DOHH2 (cell line): ENCODE measurements at regions not wholly inside any gene's neighbourhood (a gene's known extent, or its start where the extent isn't known, plus 50 kb on each side); places are given as distances from the start of the nearest gene placed in this dataset.

Experiments
- H3F3A ChIP-seq: fragments of 200-600 bp; sonication (generic), shearing (Covaris generic); 2 replicates; pipeline ENCODE4 v1.6.0; 2016; ENCODE audit warnings: antibody characterized with exemption, mild to moderate bottlenecking; ENCODE audit not compliant: control insufficient read depth, insufficient read depth
- H3K27ac ChIP-seq: fragments of 200-600 bp; sonication (generic); 2 replicates; pipeline ENCODE4 v1.5.1; 2014; ENCODE audit warnings: low read depth, mild to moderate bottlenecking, low read length, moderate library complexity
- H3K27me3 ChIP-seq: fragments of 200-600 bp; sonication (generic); 2 replicates; pipeline ENCODE4 v1.6.1; 2014; ENCODE audit warnings: mild to moderate bottlenecking, low read length, mixed read lengths; ENCODE audit not compliant: control insufficient read depth
- H3K36me3 ChIP-seq: fragments of 200-600 bp; sonication (generic); 2 replicates; pipeline ENCODE4 v1.6.1; 2014; ENCODE audit warnings: mild to moderate bottlenecking, low read length, moderate library complexity, mixed read lengths; ENCODE audit not compliant: control insufficient read depth
- H3K4me1 ChIP-seq: fragments of 200-600 bp; sonication (generic); 2 replicates; pipeline ENCODE4 v1.6.1; 2014; ENCODE audit warnings: mild to moderate bottlenecking, low read length, mixed read lengths; ENCODE audit not compliant: control insufficient read depth
- H3K4me2 ChIP-seq: fragments of 200-600 bp; sonication (generic); 2 replicates; pipeline ENCODE4 v1.6.0; 2014; ENCODE audit warnings: mild to moderate bottlenecking, low read length, moderate library complexity
- H3K4me3 ChIP-seq: fragments of 200-600 bp; sonication (generic); 2 replicates; pipeline ENCODE4 v1.5.1; 2014; ENCODE audit warnings: mild to moderate bottlenecking, low read length, mixed read lengths
- H3K79me2 ChIP-seq: fragments of 200-600 bp; sonication (generic); 2 replicates; pipeline ENCODE4 v1.6.1; 2014; ENCODE audit warnings: mild to moderate bottlenecking, low read length, mixed read lengths; ENCODE audit not compliant: control insufficient read depth
- H3K9me2 ChIP-seq: fragments of 200-600 bp; sonication (generic); replicated peaks from 2 replicates; pipeline ENCODE4 v1.6.1; 2014; ENCODE audit warnings: mild to moderate bottlenecking, low read length, mixed read lengths; ENCODE audit not compliant: control insufficient read depth
- H3K9me3 ChIP-seq: fragments of 200-600 bp; sonication (generic); 2 replicates; pipeline ENCODE4 v1.6.1; 2014; ENCODE audit warnings: antibody characterized with exemption, low read length, mixed read lengths; ENCODE audit not compliant: control insufficient read depth, insufficient read depth
- H4K20me1 ChIP-seq: fragments of 200-600 bp; sonication (generic); 2 replicates; pipeline ENCODE4 v1.6.0; 2014; ENCODE audit warnings: low read depth, mild to moderate bottlenecking, antibody characterized with exemption, low read length, moderate library complexity; ENCODE audit not compliant: control insufficient read depth, insufficient read depth
- EZH2phosphoT487 ChIP-seq: fragments of 200-600 bp; sonication (generic); IDR thresholded peaks from 2 replicates; pipeline ENCODE4 v1.6.1; 2017; ENCODE audit warnings: borderline replicate concordance, mild to moderate bottlenecking, antibody characterized with exemption, low read length, moderate library complexity, mixed read lengths
- TF ChIP-seq, protein P1 (sequence below): fragments of 200-600 bp; sonication (generic); IDR thresholded peaks from one replicate; pipeline ENCODE4 v1.5.1; 2014; ENCODE audit warnings: antibody characterized with exemption, mild to moderate bottlenecking, low read depth, low read length; ENCODE audit not compliant: poor library complexity, severe bottlenecking

DNA sequence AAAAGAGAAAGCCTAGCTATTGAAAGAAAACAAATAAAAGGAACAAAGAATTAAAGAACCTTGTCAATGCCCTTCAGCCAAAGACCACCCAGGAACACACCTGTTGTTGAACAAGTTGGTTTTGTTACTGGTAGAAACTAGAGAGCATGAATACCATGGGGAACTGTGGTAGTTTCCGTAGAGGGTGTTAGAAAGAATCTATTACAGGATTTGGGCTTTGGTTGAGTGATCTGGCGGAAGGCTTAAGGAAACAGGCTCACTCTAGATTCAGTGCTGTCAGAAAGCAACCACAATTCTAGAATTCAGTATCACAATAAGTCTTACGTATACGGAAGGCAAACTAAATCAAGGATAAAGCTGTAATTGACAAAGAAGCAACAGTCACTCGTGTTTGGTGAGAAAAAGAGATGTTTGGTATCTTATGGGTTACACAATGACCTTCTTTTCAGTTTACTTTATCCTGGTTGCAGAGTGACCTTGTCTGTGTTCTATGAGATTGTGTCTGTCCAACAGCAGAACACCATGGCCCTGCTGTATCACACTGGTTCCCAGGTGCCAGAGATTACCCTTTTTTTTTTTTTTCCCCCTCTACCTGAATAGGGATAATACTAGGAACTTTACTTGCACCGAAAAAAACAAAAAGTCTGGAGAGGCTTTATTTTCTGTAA, 265.9 kb downstream of the SHQ1 start:
- Histone ChIP-seq H4K20me1 (no peaks in the 10 kb centered on the region), H3F3A (no peaks in the 10 kb centered on the region), H3K79me2 (no peaks in the 10 kb centered on the region), H3K4me1 (no peaks in the 10 kb centered on the region), H3K36me3 (no peaks in the 10 kb centered on the region), H3K4me3 (no peak overlapping the region), H3K27me3 (peaks cover 26% of the 10 kb centered on the region), H3K9me2 (no peaks in the 10 kb centered on the region), H3K9me3 (no peaks in the 10 kb centered on the region), H3K27ac (no peak overlapping the region), H3K4me2 (no peak overlapping the region)
- TF ChIP-seq EZH2phosphoT487, result no peak
- TF ChIP-seq, protein P1, sequence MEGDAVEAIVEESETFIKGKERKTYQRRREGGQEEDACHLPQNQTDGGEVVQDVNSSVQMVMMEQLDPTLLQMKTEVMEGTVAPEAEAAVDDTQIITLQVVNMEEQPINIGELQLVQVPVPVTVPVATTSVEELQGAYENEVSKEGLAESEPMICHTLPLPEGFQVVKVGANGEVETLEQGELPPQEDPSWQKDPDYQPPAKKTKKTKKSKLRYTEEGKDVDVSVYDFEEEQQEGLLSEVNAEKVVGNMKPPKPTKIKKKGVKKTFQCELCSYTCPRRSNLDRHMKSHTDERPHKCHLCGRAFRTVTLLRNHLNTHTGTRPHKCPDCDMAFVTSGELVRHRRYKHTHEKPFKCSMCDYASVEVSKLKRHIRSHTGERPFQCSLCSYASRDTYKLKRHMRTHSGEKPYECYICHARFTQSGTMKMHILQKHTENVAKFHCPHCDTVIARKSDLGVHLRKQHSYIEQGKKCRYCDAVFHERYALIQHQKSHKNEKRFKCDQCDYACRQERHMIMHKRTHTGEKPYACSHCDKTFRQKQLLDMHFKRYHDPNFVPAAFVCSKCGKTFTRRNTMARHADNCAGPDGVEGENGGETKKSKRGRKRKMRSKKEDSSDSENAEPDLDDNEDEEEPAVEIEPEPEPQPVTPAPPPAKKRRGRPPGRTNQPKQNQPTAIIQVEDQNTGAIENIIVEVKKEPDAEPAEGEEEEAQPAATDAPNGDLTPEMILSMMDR, result no peak

DNA sequence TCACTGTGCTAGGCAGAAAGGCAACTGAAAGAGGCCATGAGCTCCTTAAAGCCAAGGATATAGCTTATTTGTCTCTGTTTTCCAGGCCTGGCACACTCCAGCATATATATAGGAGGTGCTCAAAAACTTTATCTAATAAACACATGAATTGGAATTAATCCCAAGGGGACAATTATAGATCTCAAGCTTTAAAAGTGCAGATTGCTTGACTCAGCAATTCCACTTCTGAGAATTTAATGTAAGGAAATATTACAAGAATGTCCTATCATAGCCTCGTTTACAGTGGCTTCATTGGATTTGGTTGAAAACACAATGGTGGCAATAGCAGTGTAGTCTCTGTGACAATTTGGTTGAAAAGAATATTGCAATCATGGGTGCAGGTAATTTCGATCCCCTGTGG, 267.3 kb downstream of the SHQ1 start:
- no peaks in the 10 kb centered on the region for H3K36me3 ChIP-seq
- H3K4me1 ChIP-seq, result no peaks in the 10 kb centered on the region
- H3K27me3 ChIP-seq, result peaks cover 26% of the 10 kb centered on the region
- no peak for TF ChIP-seq EZH2phosphoT487
- TF ChIP-seq, protein P1, result no peak
- H3K4me2 ChIP-seq, result no peak overlapping the region
- no peaks in the 10 kb centered on the region for H3K79me2 ChIP-seq
- H3K4me3 ChIP-seq, result no peak overlapping the region
- H3K9me2 ChIP-seq, result no peaks in the 10 kb centered on the region
- no peak overlapping the region for H3K27ac ChIP-seq
- no peaks in the 10 kb centered on the region for H3F3A ChIP-seq
- H4K20me1 ChIP-seq, result no peaks in the 10 kb centered on the region
- H3K9me3 ChIP-seq, result no peaks in the 10 kb centered on the region

DNA sequence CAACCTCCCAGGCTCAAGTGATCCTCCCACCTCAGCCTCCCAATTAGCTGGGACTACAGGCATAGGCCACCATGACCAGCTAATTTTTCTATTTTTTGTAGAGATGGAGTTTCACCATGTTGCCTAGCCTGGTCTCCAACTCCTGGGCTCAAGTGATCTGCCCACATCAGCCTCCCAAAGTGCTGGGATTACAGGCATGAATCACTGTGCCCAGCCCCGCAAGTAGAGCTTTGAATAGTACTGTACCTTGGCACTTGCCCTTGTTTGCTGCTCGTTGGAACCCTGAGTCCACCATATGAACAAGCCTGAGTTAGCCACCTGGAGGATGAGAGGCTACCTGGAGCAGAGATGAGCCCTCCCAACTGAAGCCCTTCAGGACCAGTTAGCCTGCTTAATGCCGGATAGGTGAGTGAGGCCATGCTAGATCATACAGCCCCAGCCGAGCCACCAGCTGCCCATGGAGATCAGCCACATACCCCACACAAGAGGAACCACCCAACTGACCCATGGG, 267.9 kb downstream of the SHQ1 start:
- Histone ChIP-seq H3K9me3 (no peaks in the 10 kb centered on the region), H3K4me1 (no peaks in the 10 kb centered on the region), H3K4me2 (no peak overlapping the region), H3K79me2 (no peaks in the 10 kb centered on the region), H4K20me1 (no peaks in the 10 kb centered on the region), H3K36me3 (no peaks in the 10 kb centered on the region), H3K9me2 (no peaks in the 10 kb centered on the region), H3K27me3 (peaks cover 26% of the 10 kb centered on the region), H3K4me3 (no peak overlapping the region), H3K27ac (no peak overlapping the region), H3F3A (no peaks in the 10 kb centered on the region)
- TF ChIP-seq, protein P1, result no peak
- no peak for TF ChIP-seq EZH2phosphoT487
